ENCODE measurements at regions not wholly inside any gene's neighbourhood (a gene's known extent, or its start where the extent isn't known, plus 50 kb on each side); places are given as distances from the start of the nearest gene placed in this dataset.

GRCh38 chr2:183458460-183458859 is 334.2 kb downstream of the NUP35 start:
- Histone ChIP-seq H3K4me2 (ENCODE audit: insufficient read depth, low read length) (no peak overlapping the region), H3K27ac (ENCODE audit: insufficient read depth, low read depth, low read length) (no peak overlapping the region), H3K9me1 (replicated peaks; ENCODE audit: control insufficient read depth, extremely low read depth, insufficient read depth, low read length) (no peaks in the 10 kb centered on the region), H3K27me3 (ENCODE audit: control insufficient read depth in 2 of 2, insufficient read depth in 2 of 2, low read length in 2 of 2) (no peaks in the 10 kb centered on the region), H3K36me3 (ENCODE audit: control insufficient read depth in 2 of 2, extremely low read depth in 1 of 2, insufficient read depth in 2 of 2, low read length in 2 of 2) (no peaks in the 10 kb centered on the region), H3K4me3 (replicated peaks in 1 of 3; ENCODE audit: insufficient read depth in 1 of 3, low read depth in 1 of 3, low read length in 3 of 3) (no peak overlapping the region), H3K4me1 (ENCODE audit: control insufficient read depth, extremely low read depth, insufficient read depth, low read length) (no peaks in the 10 kb centered on the region), H3K9ac (replicated peaks; ENCODE audit: extremely low read depth, insufficient read depth, low read length) (no peak overlapping the region), H3K9me3 (replicated peaks; ENCODE audit: control insufficient read depth, insufficient read depth, low read length) (no peaks in the 10 kb centered on the region), H4K20me1 (replicated peaks; ENCODE audit: control insufficient read depth, extremely low read depth, insufficient read depth, low read length) (no peaks in the 10 kb centered on the region), H2AFZ (ENCODE audit: low read depth, low read length) (no peak overlapping the region), H3K79me2 (ENCODE audit: control insufficient read depth, insufficient read depth, low read length) (no peaks in the 10 kb centered on the region)
- no peak for FAIRE-seq
- intact Hi-C loops (cut with micrococcal nuclease): no loop called here
- ChIA-PET POLR2A (no interaction called here), CTCF (no interaction called here)
- no TSS peak for BruUV-seq (replicated peaks)
- TF ChIP-seq EZH2 (IDR thresholded peaks at IDR 0.05; ENCODE audit: borderline replicate concordance, low read depth, low read length, severe bottlenecking) (no peak), CTCF (IDR thresholded peaks at IDR 0.05; ENCODE audit: extremely low read depth in 1 of 2, insufficient read depth in 1 of 2, low read depth in 1 of 2, low read length in 2 of 2) (no peak), FOS (IDR thresholded peaks at IDR 0.05; ENCODE audit: borderline replicate concordance, insufficient read depth, low read length) (no peak), POLR2AphosphoS5 (IDR thresholded peaks at IDR 0.05; ENCODE audit: insufficient read depth, low read depth, low read length) (no peak), MYC (IDR thresholded peaks at IDR 0.05; ENCODE audit: low read depth, low read length) (no peak), GATA2 (IDR thresholded peaks at IDR 0.05; ENCODE audit: insufficient read depth, insufficient read length, low read depth, low read length) (no peak), JUN (IDR thresholded peaks at IDR 0.05; ENCODE audit: borderline replicate concordance, insufficient read depth, insufficient read length, low read depth) (no peak), POLR2A (IDR thresholded peaks at IDR 0.05; ENCODE audit: low read depth, low read length) (no peak)
- TF ChIP-seq, protein P1, sequence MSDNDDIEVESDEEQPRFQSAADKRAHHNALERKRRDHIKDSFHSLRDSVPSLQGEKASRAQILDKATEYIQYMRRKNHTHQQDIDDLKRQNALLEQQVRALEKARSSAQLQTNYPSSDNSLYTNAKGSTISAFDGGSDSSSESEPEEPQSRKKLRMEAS (IDR thresholded peaks at IDR 0.05; ENCODE audit: insufficient read depth, insufficient read length): no peak
- dilution Hi-C loops (cut with MboI; ENCODE audit: extremely low pct_ligation_motif_present, low sequenced_read_pairs): no loop called here
- DNase-seq (ENCODE audit: low read depth, low spot score): no peak

All from endothelial cell of umbilical vein (primary cell).